ENCODE measurements at regions not wholly inside any gene's neighbourhood (a gene's known extent, or its start where the extent isn't known, plus 50 kb on each side); places are given as distances from the start of the nearest gene placed in this dataset.

DNA sequence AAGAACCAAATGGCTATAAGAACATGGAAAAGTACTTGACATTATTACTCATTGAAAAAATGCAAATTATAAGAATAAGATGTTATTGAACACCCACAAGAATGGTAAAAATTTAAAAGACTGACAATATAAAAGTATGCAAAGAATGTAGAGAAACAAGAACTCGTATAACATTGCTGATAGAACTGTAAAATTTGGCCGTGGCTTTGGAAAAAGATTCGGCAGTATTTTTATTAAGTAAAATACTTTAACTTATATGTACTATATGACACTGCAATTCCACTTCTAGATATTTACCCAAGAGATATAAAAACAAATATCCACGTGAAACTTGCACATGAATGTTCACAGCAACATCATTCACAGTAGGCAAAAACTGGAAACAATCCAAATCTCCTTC lies 239.2 kb downstream of the TPBG start:
- Mint-ChIP-seq H3K4me3 (ENCODE audit: unreplicated experiment) (no peak overlapping the region), H3K27me3 (ENCODE audit: insufficient read depth, unreplicated experiment) (no peaks in the 10 kb centered on the region), H3K27ac (ENCODE audit: low read depth, unreplicated experiment) (no peak overlapping the region), H3K4me1 (ENCODE audit: insufficient read depth, unreplicated experiment) (no peaks in the 10 kb centered on the region), H3K36me3 (ENCODE audit: insufficient read depth, unreplicated experiment) (no peaks in the 10 kb centered on the region), H3K9me3 (ENCODE audit: unreplicated experiment) (no peaks in the 10 kb centered on the region)
- TF ChIP-seq, protein P1, sequence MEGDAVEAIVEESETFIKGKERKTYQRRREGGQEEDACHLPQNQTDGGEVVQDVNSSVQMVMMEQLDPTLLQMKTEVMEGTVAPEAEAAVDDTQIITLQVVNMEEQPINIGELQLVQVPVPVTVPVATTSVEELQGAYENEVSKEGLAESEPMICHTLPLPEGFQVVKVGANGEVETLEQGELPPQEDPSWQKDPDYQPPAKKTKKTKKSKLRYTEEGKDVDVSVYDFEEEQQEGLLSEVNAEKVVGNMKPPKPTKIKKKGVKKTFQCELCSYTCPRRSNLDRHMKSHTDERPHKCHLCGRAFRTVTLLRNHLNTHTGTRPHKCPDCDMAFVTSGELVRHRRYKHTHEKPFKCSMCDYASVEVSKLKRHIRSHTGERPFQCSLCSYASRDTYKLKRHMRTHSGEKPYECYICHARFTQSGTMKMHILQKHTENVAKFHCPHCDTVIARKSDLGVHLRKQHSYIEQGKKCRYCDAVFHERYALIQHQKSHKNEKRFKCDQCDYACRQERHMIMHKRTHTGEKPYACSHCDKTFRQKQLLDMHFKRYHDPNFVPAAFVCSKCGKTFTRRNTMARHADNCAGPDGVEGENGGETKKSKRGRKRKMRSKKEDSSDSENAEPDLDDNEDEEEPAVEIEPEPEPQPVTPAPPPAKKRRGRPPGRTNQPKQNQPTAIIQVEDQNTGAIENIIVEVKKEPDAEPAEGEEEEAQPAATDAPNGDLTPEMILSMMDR (IDR thresholded peaks at IDR 0.05; ENCODE audit: unreplicated experiment), result no peak
- intact Hi-C loops (cut with micrococcal nuclease), result no loop called here
- DNase-seq (ENCODE audit: unreplicated experiment), result no peak
- CTCF ChIA-PET, result no interaction called here
- BruUV-seq (replicated peaks), result no TSS peak
- POLR2A ChIA-PET, result no interaction called here

DNA sequence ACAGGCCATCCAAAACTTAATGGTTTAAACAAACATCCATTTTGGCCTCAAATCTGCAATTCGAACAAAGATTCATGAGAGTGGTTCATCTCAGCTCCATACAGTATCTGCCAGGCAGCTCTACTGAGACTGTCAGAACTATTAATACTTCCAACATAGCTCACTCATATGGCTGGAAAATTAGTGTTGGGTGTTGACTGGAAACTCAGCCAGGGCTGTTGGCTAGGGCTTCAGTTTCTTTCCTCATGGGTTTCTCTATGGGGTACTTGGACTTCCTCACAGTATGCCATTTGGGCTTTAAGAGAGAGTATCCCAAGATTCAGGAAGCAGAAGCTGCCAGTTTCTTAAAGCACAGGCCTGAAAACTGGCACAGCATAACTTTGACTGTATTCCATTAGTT lies 240.3 kb downstream of the TPBG start:
- Mint-ChIP-seq H3K4me3 (ENCODE audit: unreplicated experiment) (no peak overlapping the region), H3K27me3 (ENCODE audit: insufficient read depth, unreplicated experiment) (no peaks in the 10 kb centered on the region), H3K27ac (ENCODE audit: low read depth, unreplicated experiment) (no peak overlapping the region), H3K9me3 (ENCODE audit: unreplicated experiment) (no peaks in the 10 kb centered on the region), H3K36me3 (ENCODE audit: insufficient read depth, unreplicated experiment) (no peaks in the 10 kb centered on the region), H3K4me1 (ENCODE audit: insufficient read depth, unreplicated experiment) (no peaks in the 10 kb centered on the region)
- BruUV-seq (replicated peaks), result no TSS peak
- CTCF ChIA-PET, result interaction anchor here (0.7 kb wide), 1 partner anchor 34 kb away, joined by 3 read pairs; no protein-coding TSS in a partner anchor
- intact Hi-C loops (cut with micrococcal nuclease), result no loop called here
- no peak for DNase-seq (ENCODE audit: unreplicated experiment)
- TF ChIP-seq, protein P1 (IDR thresholded peaks at IDR 0.05; ENCODE audit: unreplicated experiment), result no peak
- POLR2A ChIA-PET, result no interaction called here

DNA sequence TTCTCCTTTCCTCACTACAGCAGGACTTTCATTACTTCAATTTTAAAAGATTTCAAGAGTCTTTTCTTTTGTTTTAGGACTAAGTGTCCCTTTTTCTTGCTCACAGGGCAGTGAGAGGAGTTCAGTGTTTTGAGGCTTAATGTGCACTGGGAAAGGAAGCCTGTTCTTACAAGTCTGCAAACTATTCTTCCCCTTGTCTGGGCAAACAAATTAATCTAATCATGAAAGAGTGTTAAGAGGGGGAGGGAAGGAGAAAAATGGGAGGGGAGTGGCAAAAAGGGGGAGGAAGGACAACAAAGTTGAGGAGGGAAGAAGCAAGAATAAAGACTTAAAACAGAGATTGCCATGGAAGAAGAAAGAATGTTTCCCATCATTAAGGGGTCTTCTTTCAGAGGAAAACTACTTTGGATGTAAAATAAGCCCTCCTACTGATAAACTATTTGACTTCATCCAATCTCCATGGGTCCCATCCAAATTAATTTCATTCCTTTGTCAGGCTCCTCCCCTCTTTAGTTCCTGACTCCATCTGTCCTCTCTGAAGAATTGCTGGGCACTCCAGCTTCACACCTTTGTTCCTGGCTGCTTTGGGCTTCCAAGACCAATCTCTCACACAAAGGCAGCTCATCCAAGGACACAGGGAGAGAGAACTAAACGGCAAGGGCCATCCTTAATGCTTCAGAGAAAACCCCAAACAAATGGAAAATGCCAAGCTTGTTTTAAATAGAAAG lies 244.5 kb downstream of the TPBG start:
- BruUV-seq (replicated peaks), result no TSS peak
- intact Hi-C loops (cut with micrococcal nuclease), result no loop called here
- no peaks in the 10 kb centered on the region for H3K9me3 Mint-ChIP-seq (ENCODE audit: unreplicated experiment)
- H3K36me3 Mint-ChIP-seq (ENCODE audit: insufficient read depth, unreplicated experiment), result no peaks in the 10 kb centered on the region
- no peak for DNase-seq (ENCODE audit: unreplicated experiment)
- CTCF ChIA-PET, result interaction anchor here (0.5 kb wide), 1 partner anchor 71 kb away, joined by 3 read pairs; no protein-coding TSS in a partner anchor
- POLR2A ChIA-PET, result interaction anchor here (0.6 kb wide), 1 partner anchor 271 kb away, joined by 3 read pairs; no protein-coding TSS in a partner anchor
- no peak overlapping the region for H3K4me3 Mint-ChIP-seq (ENCODE audit: unreplicated experiment)
- H3K4me1 Mint-ChIP-seq (ENCODE audit: insufficient read depth, unreplicated experiment), result no peaks in the 10 kb centered on the region
- TF ChIP-seq, protein P1 (IDR thresholded peaks at IDR 0.05; ENCODE audit: unreplicated experiment), result no peak
- no peaks in the 10 kb centered on the region for H3K27me3 Mint-ChIP-seq (ENCODE audit: insufficient read depth, unreplicated experiment)
- H3K27ac Mint-ChIP-seq (ENCODE audit: low read depth, unreplicated experiment), result no peak overlapping the region

DNA sequence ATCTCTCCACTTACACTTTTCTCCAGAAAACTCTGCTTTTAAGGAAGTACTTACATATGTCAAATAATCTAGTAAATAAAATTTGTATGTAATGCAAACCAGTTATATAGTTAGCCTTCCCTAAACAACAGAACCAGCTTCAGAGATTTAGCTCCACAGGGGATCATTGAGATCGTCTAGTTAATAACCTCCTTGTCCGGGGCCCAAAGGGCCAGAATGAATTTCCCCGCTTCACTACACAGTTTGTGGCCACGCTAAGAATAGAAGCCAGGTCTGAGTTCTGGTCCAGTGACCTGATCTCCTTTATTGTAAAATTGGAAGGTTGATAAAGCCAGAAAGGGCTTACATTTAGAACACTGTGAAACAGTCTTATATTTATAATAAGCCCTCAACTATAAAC lies 245.2 kb downstream of the TPBG start:
- Mint-ChIP-seq H3K4me3 (ENCODE audit: unreplicated experiment) (no peak overlapping the region), H3K36me3 (ENCODE audit: insufficient read depth, unreplicated experiment) (no peaks in the 10 kb centered on the region), H3K9me3 (ENCODE audit: unreplicated experiment) (no peaks in the 10 kb centered on the region), H3K4me1 (ENCODE audit: insufficient read depth, unreplicated experiment) (no peaks in the 10 kb centered on the region), H3K27ac (ENCODE audit: low read depth, unreplicated experiment) (no peak overlapping the region), H3K27me3 (ENCODE audit: insufficient read depth, unreplicated experiment) (no peaks in the 10 kb centered on the region)
- no TSS peak for BruUV-seq (replicated peaks)
- ChIA-PET CTCF (interaction anchor here (0.5 kb wide), 1 partner anchor 71 kb away, joined by 3 read pairs; no protein-coding TSS in a partner anchor), POLR2A (no interaction called here)
- no peak for DNase-seq (ENCODE audit: unreplicated experiment)
- intact Hi-C loops (cut with micrococcal nuclease), result no loop called here
- TF ChIP-seq, protein P1 (IDR thresholded peaks at IDR 0.05; ENCODE audit: unreplicated experiment), result no peak
